ENCODE measurements at regions not wholly inside any gene's neighbourhood (a gene's known extent, or its start where the extent isn't known, plus 50 kb on each side); places are given as distances from the start of the nearest gene placed in this dataset.

DNA sequence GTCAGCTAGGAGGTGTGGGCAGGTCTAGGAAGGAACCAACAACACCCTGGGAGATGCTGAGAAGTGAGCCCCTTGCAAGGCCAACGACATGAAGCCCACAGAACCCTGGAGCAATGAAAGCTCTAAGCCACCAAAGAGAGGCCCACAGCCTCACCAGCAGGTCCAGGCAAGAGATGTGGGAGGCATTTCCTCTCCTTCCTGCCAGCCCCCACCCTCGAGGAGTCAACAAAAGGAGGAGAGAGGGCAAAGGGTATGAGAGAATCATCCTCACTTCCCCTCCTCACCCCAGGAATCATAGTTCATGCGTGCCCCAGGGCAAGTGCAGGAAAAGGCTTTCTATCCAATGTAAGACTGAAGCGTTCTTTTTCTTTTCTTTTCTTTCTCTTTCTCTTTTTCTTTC lies 195.8 kb downstream of the SHQ1 start:
- TF ChIP-seq EZH2 (IDR thresholded peaks at IDR 0.05), result no peak
- TF ChIP-seq, protein P1, sequence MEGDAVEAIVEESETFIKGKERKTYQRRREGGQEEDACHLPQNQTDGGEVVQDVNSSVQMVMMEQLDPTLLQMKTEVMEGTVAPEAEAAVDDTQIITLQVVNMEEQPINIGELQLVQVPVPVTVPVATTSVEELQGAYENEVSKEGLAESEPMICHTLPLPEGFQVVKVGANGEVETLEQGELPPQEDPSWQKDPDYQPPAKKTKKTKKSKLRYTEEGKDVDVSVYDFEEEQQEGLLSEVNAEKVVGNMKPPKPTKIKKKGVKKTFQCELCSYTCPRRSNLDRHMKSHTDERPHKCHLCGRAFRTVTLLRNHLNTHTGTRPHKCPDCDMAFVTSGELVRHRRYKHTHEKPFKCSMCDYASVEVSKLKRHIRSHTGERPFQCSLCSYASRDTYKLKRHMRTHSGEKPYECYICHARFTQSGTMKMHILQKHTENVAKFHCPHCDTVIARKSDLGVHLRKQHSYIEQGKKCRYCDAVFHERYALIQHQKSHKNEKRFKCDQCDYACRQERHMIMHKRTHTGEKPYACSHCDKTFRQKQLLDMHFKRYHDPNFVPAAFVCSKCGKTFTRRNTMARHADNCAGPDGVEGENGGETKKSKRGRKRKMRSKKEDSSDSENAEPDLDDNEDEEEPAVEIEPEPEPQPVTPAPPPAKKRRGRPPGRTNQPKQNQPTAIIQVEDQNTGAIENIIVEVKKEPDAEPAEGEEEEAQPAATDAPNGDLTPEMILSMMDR (IDR thresholded peaks at IDR 0.05), result no peak
